HFF-Myc (cell line): ENCODE measurements at regions not wholly inside any gene's neighbourhood (a gene's known extent, or its start where the extent isn't known, plus 50 kb on each side); places are given as distances from the start of the nearest gene placed in this dataset.

ENCODE experiments used
- DNase-seq: peaks from one replicate; pipeline ENCODE4 v3.0.0-alpha.2; 2011; ENCODE audit warnings: low read depth; ENCODE audit errors: extremely low read depth
- H3K4me3 ChIP-seq: replicated peaks from 2 replicates; pipeline ENCODE4 v1.5.1; 2011; ENCODE audit warnings: low read depth, mild to moderate bottlenecking, control low read depth, low read length
- CTCF ChIP-seq: IDR thresholded peaks from 2 replicates; pipeline ENCODE4 v1.5.1; 2012; ENCODE audit warnings: mild to moderate bottlenecking, low read depth, low read length, control low read depth; ENCODE audit errors: missing control alignments

GRCh38 chr6:110552076-110552475, 75.7 kb upstream of the SLC22A16 start:
- no peak overlapping the region for H3K4me3 ChIP-seq

GRCh38 chr6:110551088-110551487, 74.7 kb upstream of the SLC22A16 start:
- no peak for TF ChIP-seq CTCF
- no peak for DNase-seq
- H3K4me3 ChIP-seq = no peak overlapping the region

More at GRCh38 chr6:110552076-110552475, 75.7 kb upstream of the SLC22A16 start:
- DNase-seq = no peak
- no peak for TF ChIP-seq CTCF

DNA sequence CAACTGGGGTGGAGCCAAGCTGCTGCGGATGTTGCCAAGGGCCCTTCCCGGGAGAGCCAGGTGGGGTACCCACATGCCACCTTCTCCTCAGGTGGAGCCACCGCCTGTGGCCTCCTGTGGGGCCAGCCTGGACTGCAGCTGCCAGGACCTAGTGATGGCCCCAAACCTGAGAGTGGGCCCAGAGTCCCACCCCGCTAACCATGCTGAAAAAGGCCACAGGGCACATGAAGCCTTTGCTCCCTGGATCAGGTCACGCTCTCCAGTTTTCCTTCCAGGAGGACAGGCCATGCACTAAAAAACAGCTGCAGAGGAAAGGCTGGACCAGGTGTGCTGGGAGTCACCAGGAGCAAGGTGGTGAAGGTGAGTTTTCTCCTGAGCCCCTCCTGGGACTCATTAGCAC, 73.9 kb upstream of the SLC22A16 start:
- no peak overlapping the region for H3K4me3 ChIP-seq
- no peak for TF ChIP-seq CTCF
- no peak for DNase-seq

DNA sequence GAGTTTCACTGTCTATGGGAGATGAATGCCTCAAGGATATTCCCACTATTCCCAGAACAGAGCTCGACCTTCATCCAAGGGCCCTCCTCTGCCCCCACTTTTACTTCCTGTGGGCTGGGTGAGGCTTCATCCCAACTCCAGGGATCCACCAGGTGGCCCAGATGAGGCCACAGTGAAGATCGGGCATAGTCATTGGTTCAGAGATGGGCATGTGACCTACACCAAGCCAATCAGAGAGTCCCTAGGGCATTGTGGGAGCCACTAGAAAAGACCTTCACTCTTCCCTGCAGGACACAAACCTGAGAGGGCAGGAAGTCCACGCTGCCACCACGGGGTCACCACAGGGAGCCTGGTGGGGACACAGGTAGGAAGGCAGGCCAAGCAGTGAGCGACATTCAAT, 72.9 kb upstream of the SLC22A16 start:
- no peak for DNase-seq
- TF ChIP-seq CTCF = no peak
- no peak overlapping the region for H3K4me3 ChIP-seq

DNA sequence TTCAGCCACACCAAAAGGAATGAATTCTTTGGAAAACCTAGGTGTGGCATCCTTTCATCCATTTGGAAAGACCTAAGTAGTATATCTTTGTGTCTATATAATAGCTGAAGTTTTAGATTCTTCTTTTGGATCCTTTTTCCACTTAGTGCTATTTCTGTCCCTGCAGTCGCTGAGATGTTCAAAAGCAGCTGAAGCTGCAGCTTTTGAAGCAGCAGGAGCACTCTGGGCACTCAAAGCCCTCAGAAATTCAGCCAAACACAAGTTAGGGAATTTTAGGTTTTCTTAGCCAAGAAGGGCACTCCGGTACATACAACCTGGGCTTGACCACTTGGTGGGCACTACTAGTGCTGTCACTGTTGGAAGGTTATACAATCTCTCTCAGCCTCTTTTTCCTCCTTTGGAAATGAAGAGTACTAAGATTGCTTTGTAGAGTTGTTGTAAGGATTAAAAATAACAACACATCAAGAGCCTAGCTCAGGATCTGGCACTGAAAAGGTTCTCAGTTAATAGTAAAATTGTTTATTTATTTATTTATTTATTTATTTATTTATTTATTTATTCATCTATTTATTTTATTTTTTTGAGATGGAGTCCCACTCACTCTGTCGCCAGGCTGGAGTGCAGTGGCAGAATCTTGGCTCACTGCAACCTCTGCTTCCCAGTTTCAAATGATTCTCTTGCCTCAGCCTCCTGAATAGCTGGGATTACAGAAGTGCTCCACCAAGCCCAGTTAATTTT, 71.9 kb upstream of the SLC22A16 start:
- H3K4me3 ChIP-seq = no peak overlapping the region
- no peak for DNase-seq
- TF ChIP-seq CTCF = no peak

DNA sequence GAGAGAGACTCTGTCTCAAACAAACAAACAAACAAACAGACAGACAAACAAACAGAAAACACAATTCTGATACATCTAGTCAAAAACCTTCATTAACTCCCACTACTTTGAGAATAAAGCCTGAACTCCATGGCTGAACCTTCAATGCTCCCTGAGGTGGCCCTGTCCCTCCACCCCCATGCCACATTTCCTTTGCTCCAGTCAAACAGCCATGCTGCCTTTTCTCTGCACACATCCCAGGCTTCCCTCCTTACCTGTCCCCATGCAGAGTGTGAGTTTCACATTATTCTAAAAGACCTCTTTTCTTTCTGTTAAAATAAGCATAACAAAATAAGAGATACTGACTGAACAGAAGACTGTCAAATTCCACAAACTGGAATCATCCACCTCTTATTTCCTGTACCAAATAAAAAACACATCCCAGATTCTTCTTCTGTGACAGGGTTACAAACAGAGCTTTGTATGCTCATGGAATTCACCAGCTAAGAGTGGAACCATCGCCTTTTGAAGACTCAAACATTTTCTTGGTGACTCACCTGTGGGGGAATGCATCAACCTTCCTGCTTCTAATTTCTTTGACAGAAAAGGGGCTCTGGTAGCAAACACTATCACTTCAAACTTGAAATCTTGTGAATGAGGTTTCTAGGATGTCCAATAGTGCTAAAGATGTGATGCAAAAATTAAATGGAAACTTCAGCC, 71.0 kb upstream of the SLC22A16 start:
- no peak for TF ChIP-seq CTCF
- DNase-seq = no peak
- no peak overlapping the region for H3K4me3 ChIP-seq
